MV-4-11 (cell line): ENCODE measurements at regions not wholly inside any gene's neighbourhood (a gene's known extent, or its start where the extent isn't known, plus 50 kb on each side); places are given as distances from the start of the nearest gene placed in this dataset.

Source experiments
- DNase-seq: peaks from one replicate; lab custom pipeline; 2025; lab: John Stamatoyannopoulos, UW

DNA sequence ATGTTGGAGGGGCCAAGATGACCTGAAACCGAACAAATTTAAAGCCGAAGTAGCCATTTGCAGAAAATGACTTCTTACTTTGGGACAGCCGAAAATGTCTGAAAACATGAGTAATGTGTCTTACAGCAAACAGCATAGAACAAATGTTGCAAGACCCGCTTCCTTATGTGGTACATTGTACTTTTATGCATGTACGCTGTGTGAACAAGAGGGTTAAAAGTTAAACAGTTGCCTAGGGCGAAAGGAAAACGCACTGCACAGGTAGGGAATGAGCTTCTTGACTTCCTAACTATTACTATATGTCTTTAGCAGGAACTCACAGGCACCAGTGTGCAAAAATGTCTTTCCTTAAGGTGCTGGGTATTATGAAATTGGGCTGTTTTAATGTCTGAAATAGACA, 303.5 kb upstream of the MGMT start:
- DNase-seq: peak; percentile 10

DNA sequence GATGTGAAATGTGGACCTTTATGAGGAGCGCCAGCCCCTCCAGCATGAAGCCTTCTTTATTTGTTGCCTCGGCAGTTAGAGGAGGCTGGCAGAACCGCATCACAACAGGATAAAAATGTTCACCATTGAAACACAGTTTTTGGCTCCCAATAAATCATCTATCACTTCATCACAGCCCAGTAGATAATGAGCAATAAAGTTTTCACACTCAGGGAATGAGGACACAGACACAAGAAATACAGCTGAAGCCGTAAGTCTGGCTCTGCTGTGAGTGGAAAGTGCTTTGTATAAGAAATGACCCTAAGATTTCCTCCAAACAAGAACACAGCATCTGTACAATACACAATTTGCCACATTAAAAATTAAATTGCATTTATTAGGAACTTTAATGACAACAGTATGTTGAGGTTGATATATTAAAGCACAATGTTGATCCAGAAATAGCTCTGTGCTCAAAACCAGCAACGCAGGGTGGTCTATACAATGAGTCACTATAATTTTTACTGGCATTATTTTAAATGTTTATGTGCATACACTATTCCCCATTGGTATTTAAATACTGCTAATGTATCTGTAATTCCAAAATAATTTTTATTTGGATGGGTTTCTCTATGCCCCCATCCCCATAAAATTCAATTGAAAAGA, 301.8 kb upstream of the MGMT start:
- DNase-seq: no peak

DNA sequence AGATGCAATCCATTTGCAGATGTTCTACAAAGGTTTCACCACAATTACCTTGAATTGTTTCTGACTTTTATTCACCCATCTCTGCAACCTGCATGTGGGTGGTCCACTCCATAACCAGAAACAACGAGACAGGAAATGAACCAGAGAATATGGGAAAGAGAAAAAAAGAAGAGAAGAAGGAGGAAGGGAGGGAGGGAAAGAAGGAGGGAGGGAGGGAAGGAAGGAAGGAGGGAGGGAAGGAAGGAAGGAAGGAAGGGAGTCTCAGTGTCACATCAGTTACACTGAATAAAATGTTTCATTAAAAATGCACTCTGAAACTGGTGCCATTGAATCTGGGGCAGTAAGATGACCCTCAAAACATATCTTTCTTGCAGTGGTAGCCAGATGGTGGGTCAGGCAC, 301.3 kb upstream of the MGMT start:
- no peak for DNase-seq

DNA sequence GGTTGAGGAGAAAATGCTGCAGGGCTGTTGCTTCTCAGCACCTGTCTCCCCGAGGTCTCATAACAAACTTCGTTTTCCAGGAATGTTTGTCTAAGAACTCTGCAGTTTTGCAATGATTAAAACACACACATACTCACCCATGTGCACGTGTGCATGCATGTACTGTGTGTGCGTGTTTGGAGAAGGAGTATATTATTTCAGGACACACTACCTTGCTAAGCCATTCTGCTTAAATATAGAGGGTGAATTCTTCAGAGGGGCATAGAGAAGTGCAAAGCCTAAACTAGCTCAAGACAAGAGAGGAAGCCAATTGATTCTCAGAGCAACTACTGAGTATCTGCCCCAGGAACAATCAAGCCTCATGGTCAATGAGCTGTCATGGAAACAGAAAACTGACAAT, 298.4 kb upstream of the MGMT start:
- DNase-seq: no peak

DNA sequence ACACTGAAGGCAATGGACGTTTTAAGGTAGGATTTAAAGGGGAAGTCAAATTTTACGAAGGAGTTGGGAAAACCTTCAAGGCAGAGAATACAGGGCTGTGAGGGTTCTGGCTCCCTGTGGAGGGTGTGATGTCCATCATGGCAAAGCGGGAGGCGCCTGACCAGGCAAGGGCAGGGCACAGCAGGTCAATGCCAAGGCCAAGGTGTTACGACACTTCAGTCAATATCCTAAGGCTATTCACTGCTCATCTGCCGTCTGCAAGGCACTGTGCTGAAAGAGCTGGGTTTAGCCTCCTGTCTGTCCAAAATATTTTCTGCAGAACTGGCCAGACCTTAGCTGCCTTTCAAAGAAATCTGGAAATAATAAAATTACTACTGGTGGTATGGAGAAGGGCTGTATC, 297.9 kb upstream of the MGMT start:
- DNase-seq: no peak

DNA sequence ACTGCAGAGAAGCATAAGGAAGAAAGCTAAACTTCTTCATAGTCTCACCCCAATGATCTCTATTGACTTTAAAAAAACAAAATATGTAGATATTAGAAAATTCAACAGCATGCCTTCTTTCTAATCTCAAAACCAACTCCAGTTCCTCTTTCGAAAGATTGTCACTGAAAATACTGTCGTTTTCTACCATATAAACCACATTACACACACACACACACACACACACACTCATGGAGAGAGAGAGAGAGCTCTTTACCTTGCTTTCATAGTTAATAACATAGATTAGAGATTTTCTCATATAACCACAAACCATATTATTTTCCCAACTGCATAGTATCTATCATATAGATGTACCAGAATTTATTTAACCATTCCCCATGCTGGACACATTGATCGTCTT, 296.2 kb upstream of the MGMT start:
- DNase-seq: peak; percentile 75

DNA sequence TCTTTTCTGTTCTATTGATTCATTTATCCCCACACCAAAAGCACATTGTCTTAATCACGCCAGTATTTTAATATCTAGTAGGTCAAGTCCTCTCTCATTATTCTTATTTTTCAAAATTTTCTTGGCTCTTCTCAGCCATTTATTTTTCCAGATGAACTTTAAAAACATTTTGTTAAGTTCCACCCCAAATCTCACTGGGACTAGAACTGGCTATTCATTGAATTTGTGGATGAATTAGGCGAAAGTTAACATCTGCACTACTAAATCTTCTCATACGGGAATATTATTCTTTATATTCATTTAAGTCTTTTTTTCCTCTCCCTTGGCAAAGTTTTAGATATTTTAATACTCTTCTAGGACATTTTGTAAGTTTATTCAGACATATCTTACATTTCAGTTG, 295.2 kb upstream of the MGMT start:
- DNase-seq: no peak

DNA sequence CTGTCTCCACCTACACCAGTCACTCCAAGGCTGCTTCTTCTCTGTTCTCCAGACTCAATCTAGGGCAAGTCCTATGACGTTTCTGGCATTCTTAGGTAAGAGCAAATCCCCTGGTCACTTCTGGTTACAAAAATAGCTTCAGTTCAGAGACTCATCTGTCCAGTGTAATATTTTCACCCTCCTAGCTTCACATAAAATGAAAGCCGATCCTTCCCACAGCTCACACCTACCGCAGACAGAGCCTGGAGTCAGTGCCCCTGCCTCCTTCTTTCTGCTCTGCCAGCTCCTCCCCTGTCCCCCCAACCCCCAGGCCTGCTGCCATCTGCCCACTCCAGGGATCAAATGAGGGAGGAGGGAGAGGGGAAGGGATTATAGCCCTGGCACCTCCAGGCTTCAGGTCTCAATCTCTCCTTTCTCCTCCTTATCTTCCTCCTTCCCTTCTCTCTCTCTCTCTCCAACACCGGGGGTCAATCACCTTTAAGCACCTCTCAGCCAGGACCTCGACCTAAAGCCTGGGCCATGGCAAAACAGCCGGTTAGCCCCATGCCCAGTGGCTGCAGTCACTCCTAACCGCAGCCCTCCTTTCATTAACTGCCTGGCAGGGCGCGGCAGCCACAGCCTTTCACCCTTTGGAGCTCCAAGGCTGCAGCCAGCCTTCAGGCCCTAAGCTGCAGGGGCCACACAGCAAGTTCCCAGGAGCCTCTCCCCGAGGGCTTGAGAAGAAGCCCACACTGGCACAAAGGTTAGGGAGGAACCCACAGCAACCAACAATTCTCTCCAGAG, 292.6 kb upstream of the MGMT start:
- no peak for DNase-seq

DNA sequence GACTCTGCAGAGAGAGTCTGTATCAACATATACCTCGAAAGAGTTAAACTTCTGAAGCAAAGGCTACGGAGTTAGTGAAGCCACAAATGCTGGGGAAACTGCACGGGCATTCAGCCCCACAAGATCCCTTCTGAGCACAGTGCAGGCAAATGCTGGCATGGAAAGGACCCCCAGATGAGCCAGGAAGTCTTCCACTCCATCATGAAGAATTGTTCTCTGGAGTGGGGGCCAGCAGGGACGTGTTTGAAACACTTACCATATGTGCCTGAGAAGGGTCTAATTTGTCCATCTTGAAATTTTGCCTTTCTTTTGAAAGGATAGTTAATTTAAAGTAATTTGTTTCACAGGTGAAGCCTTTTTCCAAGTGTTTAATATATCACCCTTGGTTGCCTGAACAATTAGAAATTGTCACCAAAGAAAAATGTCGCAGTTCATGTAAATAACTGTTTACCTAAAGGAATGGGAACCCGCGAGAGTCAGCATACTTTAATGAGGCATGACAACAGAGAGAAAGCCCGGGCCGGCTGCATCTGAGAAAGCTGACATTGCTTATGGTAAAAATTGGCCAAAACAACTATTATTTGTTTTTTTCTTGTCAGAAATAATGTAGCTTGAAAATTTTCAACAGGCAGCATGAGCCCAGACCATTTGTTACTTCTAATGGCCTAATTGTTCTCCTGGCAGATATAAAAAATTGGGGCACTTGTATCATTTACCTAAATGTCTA, 287.6 kb upstream of the MGMT start:
- DNase-seq: no peak

DNA sequence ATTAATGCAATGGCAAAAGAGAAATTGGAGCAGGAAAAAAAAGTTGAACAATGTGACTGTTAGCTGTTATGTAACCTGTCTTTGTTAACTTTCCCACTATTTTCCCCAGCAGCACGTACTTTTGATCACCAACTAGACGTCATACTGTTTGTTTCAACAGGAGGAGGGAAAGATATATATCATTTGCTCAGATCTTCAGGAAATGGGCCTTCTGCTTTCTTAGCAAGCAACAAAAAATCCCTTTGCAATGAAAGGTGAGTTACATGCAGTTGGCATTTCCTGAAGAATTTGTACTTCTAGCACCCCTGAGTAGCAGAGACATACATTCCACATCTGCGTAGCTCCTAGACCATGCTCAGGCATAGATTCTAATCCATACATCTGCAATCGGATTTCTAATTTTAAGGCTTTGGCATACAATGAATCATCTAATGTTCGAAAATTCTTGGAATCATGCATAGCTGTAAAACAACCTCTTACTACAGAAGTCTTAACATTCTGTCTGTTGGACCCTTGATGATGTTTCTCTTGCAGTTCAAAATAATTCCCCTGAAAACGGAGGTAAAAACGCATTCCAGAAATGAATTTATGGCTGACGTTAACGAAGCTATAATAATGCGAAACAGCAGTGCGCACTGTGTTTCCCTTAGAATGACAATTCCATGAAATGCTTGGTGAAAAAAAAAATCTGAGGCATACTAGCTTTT, 286.9 kb upstream of the MGMT start:
- no peak for DNase-seq

DNA sequence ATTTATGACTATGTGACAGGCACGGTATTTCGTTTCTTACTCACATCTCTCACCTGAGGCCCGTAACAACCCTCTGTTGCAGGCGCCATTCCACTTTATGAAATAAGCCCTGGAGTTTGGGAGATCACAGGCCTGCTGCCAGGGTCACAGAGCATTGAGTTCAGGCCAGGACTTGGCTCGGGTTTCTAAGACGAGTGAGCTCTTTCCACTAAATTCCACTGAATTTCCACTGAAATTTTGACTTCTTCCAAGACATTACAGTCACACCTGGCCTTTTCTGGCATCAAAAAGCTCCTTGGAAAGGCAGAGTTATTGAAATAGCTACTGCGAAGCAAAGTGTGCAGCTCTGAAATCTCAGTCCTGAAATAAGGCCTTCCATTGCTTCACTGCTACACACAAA, 282.8 kb upstream of the MGMT start:
- no peak for DNase-seq

DNA sequence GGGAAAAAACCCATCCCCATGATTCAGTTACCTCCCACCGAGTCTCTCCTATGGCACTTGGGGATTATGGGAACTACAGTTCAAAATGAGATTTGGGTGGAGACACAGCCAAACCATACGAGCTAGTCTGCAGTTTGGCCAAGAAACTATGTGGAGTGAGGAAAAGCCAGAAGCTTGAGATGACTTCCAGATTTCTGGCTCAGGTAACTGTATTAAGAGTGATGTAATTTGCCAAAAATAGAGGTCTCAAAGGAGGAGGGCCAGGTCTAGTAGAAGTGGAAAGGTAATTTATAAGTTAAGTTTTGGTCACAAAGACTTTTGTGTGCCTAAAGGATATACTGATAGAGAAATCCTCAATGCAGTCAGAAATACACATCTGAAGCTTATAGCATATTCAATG, 279.7 kb upstream of the MGMT start:
- DNase-seq: no peak

DNA sequence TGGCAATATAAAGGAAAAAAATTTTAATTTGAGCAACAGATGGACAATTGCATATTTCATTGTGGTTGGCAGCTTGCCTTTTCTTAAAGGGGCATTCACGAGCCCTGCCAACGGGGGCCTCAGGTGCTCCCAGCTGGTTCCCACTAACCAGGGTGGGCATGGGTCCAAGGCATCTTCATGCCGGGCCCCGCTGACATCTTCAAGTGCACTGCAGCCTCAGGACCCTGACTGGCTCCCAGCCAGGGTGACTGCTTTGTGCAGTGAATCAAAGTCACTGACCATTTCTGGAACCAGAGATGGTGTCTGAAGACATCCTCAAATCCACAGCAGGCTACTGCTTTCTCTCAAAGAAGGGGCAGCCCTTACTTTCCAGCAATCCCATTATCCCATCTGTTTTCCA, 275.2 kb upstream of the MGMT start:
- no peak for DNase-seq

DNA sequence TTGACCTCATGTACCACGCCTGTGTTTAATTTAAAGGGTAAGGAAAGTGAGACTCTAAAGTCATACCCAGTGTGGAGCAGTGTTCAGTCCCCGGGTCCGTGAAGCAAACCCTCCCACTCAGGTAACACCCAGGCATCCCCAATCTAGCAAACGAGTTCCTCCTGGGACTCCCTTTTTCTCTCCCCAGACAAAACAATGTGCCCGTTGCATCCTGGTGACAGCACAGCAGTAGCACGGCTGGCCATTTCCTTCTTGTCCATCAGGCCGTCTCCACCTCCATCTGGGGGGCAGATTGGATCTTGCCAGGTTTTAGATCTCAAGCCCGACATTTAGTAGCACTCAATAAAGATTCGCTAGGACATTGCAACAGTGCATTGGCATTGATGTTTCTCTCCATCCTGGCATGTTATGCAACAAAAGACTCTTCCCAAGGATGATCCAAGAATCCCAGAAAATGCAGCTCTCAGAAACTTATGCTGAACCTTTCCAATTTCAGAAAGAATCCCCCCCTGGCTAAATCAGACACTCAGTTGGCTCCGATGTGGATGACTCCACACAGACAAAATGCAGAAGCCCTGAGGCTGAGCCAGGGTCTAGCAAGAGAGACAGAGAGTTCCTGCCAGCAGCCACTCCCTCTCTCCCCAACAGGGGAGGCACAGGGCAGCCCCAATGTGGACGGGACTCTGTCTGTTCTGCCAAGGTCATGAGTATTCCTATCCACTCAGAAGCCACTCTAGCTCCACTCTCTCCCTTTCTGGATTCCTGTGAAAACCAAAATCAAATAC, 274.5 kb upstream of the MGMT start:
- DNase-seq: no peak

DNA sequence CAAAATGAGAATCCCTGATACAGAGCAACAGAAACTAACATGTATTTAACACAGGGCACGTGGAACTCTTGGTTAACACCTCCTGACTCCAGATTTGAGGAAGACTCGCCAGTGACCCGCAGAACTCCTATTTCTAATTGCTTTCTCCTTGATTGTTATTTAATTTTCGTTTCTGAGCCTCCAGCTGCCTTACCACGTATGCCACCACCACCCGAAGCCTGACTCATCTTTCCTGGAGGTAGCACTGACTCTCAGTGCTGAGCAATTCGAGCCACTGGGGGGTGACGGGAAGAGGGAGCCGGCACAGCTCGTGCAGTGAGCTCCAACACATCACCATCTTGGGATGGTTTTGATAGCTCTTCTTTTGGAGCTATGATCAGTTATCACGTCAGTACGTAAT, 273.9 kb upstream of the MGMT start:
- DNase-seq: peak; percentile 63

DNA sequence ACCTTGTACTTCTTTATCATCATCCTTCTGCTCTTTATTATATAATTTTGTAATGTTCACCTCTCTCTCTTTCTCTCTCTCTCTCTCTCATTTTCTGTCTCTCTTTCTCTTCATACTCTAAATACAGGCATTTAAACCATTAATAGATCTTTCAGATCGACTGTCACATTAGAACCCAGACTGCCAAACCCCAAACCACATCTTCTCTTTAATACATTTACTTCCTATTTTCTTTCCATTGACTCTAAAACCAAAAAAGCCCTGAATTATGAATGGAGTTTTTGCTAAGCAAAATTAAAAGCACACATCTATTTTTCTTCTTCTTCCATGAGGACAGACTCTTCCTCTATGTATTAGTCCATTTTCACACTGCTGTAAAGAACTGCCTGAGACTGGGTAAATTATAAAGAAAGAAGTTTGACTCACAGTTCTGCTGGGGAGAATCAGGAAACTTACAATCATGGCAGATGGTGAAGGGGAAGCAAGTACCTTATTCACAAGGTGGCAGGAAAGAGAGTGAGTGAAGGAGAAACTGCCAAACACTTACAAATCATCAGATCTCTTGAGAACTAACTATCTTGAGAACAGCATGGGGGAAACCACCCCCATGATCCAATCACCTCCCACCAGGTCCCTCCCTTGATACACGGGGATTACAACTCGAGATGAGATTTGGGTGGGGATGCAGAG, 272.7 kb upstream of the MGMT start:
- DNase-seq: peak; percentile 66

DNA sequence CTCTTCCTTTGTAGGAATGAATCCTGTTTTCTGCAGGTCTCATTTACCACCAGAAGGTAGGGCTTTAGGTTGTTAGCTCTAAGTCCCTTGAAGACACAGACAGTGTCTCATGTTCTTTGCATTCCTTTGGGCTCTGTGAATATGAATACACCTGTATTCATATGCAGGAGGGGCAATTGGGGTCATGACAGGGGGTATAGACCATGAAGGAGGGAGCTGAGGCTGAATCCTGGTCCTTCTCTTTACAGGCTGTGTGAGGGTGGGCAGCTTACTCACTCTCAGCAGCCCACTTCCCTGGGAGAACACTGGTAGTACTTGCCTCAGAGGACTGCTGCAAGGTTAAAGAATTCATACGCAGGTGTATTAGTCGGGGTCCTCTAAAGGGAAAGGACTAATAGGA, 267.2 kb upstream of the MGMT start:
- DNase-seq: no peak

DNA sequence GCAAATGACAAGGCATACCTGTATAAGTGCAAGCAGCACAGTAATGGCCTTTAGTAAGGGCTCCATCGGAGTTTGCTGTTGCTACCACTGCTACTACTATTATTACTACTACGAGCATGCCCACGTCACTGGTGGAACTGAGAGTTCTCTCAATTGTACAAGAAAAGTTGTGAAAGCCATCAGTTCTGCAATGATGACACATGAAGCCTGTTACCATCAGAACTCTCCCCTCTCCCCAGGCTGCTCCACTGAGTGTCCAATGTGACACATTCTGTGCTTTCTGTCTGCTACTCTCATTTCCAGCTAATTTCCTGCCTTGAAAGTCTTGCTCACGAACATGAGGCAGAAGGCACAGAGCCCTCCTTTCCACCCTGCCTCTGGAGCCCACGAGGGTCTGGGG, 263.2 kb upstream of the MGMT start:
- DNase-seq: peak; percentile 21

DNA sequence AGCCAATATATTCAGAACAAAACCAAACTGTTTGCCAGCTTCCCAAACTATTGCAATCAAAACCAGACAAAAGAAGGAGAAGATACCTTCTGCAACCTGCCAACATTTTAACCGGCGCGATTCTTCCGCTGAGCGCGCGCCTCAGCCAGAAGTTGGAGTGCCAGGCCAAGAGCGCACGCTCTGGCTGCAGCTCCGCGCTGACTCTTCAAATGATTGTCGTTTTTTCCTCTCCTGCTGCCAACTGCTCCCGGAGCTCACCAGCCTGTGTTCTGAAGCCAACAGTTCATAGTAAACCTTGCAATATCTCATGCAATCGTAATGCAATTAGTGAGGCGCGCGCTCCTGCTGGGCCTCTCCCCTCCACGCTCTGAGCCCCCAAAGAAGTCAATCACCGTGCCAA, 259.7 kb upstream of the MGMT start:
- DNase-seq: no peak

DNA sequence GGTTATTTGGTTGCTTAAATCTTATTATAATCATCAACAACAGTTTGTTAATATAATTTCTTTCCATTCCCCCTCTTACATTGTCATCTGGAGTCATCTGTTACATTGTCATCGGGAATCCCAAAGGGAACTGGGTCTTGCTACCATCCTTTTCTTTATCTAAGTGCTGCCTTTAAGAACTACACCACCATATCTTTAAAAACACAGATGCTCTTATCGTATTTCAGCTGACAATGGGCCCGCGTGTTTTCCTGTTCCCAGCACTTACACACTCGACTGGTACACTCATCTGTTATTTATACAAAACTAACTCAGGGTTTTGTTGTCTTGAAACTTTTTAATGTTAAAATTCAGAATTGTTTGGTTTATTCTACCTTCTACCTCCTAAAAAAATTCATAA, 256.2 kb upstream of the MGMT start:
- no peak for DNase-seq

DNA sequence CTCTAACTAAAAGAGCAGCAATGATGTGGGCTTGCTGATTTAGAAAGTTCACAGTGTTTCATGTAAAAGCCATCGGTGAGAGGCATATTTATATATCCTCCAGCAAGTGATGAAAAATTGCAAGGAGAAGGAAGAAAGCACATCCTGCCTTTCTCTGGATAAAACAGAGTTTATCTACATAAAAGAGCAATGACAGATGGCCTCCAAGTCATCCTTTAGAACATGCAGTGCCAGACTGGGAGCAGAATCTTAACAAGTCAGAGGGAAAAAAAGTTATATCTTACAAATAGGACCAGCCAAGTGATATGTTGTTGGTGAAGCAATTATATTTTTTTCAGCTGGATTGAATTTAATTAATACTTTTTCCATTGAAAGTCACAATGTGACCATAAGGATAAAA, 253.8 kb upstream of the MGMT start:
- no peak for DNase-seq
